GM10266 (cell line): ENCODE measurements at regions not wholly inside any gene's neighbourhood (a gene's known extent, or its start where the extent isn't known, plus 50 kb on each side); places are given as distances from the start of the nearest gene placed in this dataset.

Experiments used
- DNase-seq: peaks from one replicate; pipeline ENCODE4 v3.0.0; 2012; ENCODE audit errors: extremely low spot score
- CTCF ChIP-seq: IDR thresholded peaks from 2 replicates; pipeline ENCODE4 v1.5.1; 2012; ENCODE audit warnings: mild to moderate bottlenecking, low read depth; ENCODE audit not compliant: control insufficient read depth, insufficient read depth; ENCODE audit errors: missing control alignments

GRCh38 chr3:187968883-187969580, 184.9 kb upstream of the LPP start:
- TF ChIP-seq CTCF = no peak
- no peak for DNase-seq

GRCh38 chr3:187969581-187969950, 184.4 kb upstream of the LPP start:
- no peak for TF ChIP-seq CTCF
- DNase-seq = no peak

GRCh38 chr3:187970106-187970505, 183.9 kb upstream of the LPP start:
- TF ChIP-seq CTCF = no peak
- DNase-seq = no peak

GRCh38 chr3:187971629-187972028, 182.3 kb upstream of the LPP start:
- no peak for TF ChIP-seq CTCF

GRCh38 chr3:187972454-187972853, 181.5 kb upstream of the LPP start:
- TF ChIP-seq CTCF = no peak
- no peak for DNase-seq

More at GRCh38 chr3:187971629-187972028, 182.3 kb upstream of the LPP start:
- DNase-seq = no peak

- no peak for TF ChIP-seq CTCF
- no peak for DNase-seq
Measured at GRCh38 chr3:187973977-187974870, 179.7 kb upstream of the LPP start.

- no peak for DNase-seq
- no peak for TF ChIP-seq CTCF
Measured at GRCh38 chr3:187974871-187975271, 179.1 kb upstream of the LPP start.
